GM12875 (cell line): ENCODE measurements at regions not wholly inside any gene's neighbourhood (a gene's known extent, or its start where the extent isn't known, plus 50 kb on each side); places are given as distances from the start of the nearest gene placed in this dataset.

Experiments used
- H3K4me3 ChIP-seq: one replicate; pipeline ENCODE4 v1.5.1; 2011; ENCODE audit warnings: low read depth, low read length, control low read depth
- CTCF ChIP-seq: IDR thresholded peaks from 2 replicates; pipeline ENCODE4 v1.5.1; 2011; ENCODE audit warnings: low read depth, mild to moderate bottlenecking, control low read depth, inconsistent platforms, low read length, moderate library complexity, borderline replicate concordance; ENCODE audit not compliant: insufficient read depth

- no peak overlapping the region for H3K4me3 ChIP-seq
- no peak for TF ChIP-seq CTCF
These were observed 1479.8 kb upstream of the ACVR2A start for GRCh38 chr2:146365041-146365440.

GRCh38 chr2:146363731-146364130 lies 1481.1 kb upstream of the ACVR2A start:
- H3K4me3 ChIP-seq, result no peak overlapping the region
- no peak for TF ChIP-seq CTCF

GRCh38 chr2:146351689-146352088 lies 1493.1 kb upstream of the ACVR2A start:
- no peak for TF ChIP-seq CTCF
- H3K4me3 ChIP-seq, result no peak overlapping the region

GRCh38 chr2:146349334-146349733 lies 1495.5 kb upstream of the ACVR2A start:
- H3K4me3 ChIP-seq, result no peak overlapping the region
- no peak for TF ChIP-seq CTCF

- H3K4me3 ChIP-seq, result no peak overlapping the region
- TF ChIP-seq CTCF, result no peak
These were observed 1519.9 kb upstream of the ACVR2A start for GRCh38 chr2:146324951-146325350.

GRCh38 chr2:146323564-146323963 lies 1521.3 kb upstream of the ACVR2A start:
- TF ChIP-seq CTCF, result no peak
- no peak overlapping the region for H3K4me3 ChIP-seq

GRCh38 chr2:146321175-146321574 lies 1523.7 kb upstream of the ACVR2A start:
- no peak for TF ChIP-seq CTCF
- H3K4me3 ChIP-seq, result no peak overlapping the region
